ENCODE measurements at regions not wholly inside any gene's neighbourhood (a gene's known extent, or its start where the extent isn't known, plus 50 kb on each side); places are given as distances from the start of the nearest gene placed in this dataset.

DNA sequence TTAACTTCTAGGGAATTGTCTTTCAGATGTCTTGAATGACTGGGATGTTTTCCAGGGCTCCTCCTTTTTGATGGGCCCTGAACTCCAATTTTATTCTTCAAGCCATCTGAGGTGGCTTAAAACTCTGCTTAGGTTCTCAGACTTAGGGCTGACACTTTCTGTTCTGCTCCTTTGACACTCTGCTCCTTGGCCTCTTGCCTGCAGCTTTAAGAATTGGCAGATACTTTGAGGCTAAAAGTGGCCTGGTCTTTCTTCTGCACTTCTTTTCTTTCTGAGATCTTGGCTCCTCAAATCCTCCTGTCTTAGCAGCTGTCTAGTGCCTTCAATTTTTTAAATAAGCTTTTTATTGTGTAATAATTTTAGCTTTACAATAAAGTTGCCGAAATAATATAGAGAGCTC is 294.6 kb downstream of the RPS6KC1 start:
- TF ChIP-seq, protein P1, sequence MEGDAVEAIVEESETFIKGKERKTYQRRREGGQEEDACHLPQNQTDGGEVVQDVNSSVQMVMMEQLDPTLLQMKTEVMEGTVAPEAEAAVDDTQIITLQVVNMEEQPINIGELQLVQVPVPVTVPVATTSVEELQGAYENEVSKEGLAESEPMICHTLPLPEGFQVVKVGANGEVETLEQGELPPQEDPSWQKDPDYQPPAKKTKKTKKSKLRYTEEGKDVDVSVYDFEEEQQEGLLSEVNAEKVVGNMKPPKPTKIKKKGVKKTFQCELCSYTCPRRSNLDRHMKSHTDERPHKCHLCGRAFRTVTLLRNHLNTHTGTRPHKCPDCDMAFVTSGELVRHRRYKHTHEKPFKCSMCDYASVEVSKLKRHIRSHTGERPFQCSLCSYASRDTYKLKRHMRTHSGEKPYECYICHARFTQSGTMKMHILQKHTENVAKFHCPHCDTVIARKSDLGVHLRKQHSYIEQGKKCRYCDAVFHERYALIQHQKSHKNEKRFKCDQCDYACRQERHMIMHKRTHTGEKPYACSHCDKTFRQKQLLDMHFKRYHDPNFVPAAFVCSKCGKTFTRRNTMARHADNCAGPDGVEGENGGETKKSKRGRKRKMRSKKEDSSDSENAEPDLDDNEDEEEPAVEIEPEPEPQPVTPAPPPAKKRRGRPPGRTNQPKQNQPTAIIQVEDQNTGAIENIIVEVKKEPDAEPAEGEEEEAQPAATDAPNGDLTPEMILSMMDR (IDR thresholded peaks at IDR 0.05), result no peak
- TF ChIP-seq POLR2AphosphoS5 (IDR thresholded peaks at IDR 0.05), result no peak
